K562 (cell line): ENCODE measurements at regions not wholly inside any gene's neighbourhood (a gene's known extent, or its start where the extent isn't known, plus 50 kb on each side); places are given as distances from the start of the nearest gene placed in this dataset.

Experiments used
- ATAC-seq: fragments of 200-7000 bp; cut with Tn5 transposase; 3 replicates; pipeline ENCODE4 v1.9.1; 2020; ENCODE audit warnings: moderate library complexity
- BruUV-seq: library from RNA; stranded (reverse); fragments of 400-500 nt; replicated peaks from 2 replicates; lab custom pipeline; 2021; lab: Mats Ljungman, UMichigan
- CTCF ChIA-PET: fragments of 300-600 bp; formaldehyde crosslinking; extraction: SDS; loops from one replicate; lab custom pipeline; 2021; ENCODE audit warnings: low intra/inter-chr PET ratio; lab: Yijun Ruan, JAX
- POLR2A ChIA-PET: fragments of 300-600, 350-650 bp; sonication (Branson Sonifier 250); formaldehyde crosslinking; extraction: SDS; loops from one replicate; lab custom pipeline; 2021; ENCODE audit warnings: antibody characterized with exemption, inconsistent platforms; lab: Yijun Ruan, JAX
- DNase-seq, 4 experiments: peaks; one replicate each; pipeline versions ENCODE4 v3.0.0 to v3.0.0-alpha.2; 2011 to 2018; ENCODE audit warnings: low spot score in 3 of 4, mixed read lengths in 3 of 4; ENCODE audit errors: extremely low read depth in 1 of 4
- FAIRE-seq: peaks from 2 replicates; lab custom pipeline; 2011; peaks lifted over from hg19 to GRCh38; lab: Jason Lieb, UNC
- H2AFZ ChIP-seq: 2 replicates; pipeline ENCODE4 v1.6.0; 2011; ENCODE audit warnings: low read depth, low read length, control low read depth, inconsistent platforms
- H3K27ac ChIP-seq: fragments of 200-600 bp; 3 replicates; pipeline ENCODE4 v1.8.0; 2011; ENCODE audit warnings: low read depth, mild to moderate bottlenecking, control low read depth, inconsistent platforms, low read length, moderate library complexity, mixed read lengths; ENCODE audit errors: extremely low read depth
- H3K27me3 ChIP-seq, 2 experiments: fragments of 300-600 bp in 1 of 2; 2 replicates in 1 of 2; 3 replicates in 1 of 2; pipeline versions ENCODE4 v1.6.0 to v1.8.0; 2011; ENCODE audit warnings: inconsistent platforms in 2 of 2, low read length in 2 of 2, mild to moderate bottlenecking in 1 of 2, mixed read lengths in 1 of 2, moderate library complexity in 1 of 2; ENCODE audit not compliant: control insufficient read depth in 2 of 2, insufficient read depth in 2 of 2
- H3K36me3 ChIP-seq: fragments of 300-600 bp; 3 replicates; pipeline ENCODE4 v1.8.0; 2011; ENCODE audit warnings: mild to moderate bottlenecking, low read length, inconsistent platforms; ENCODE audit not compliant: control insufficient read depth, insufficient read depth
- H3K4me1 ChIP-seq, 2 experiments: fragments of 200-600 bp in 1 of 2; replicated peaks in 1 of 2; 2 replicates in 1 of 2; 3 replicates in 1 of 2; pipeline versions ENCODE4 v1.5.1 to v1.8.0; 2011; ENCODE audit warnings: inconsistent platforms in 2 of 2, low read length in 2 of 2, mild to moderate bottlenecking in 1 of 2, mixed read lengths in 1 of 2, moderate library complexity in 1 of 2; ENCODE audit not compliant: control insufficient read depth in 2 of 2, insufficient read depth in 2 of 2
- H3K4me2 ChIP-seq: 2 replicates; pipeline ENCODE4 v1.6.1; 2011; ENCODE audit warnings: low read length, control low read depth, inconsistent platforms, mixed read lengths; ENCODE audit not compliant: insufficient read depth
- H3K4me3 ChIP-seq: fragments of 200-600 bp; sonication (generic), shearing (Covaris generic); 2 replicates; pipeline ENCODE4 v1.5.1; 2016; ENCODE audit warnings: control low read depth, inconsistent platforms
- H3K79me2 ChIP-seq: fragments of 200-600 bp; 3 replicates; pipeline ENCODE4 v1.8.0; 2011; ENCODE audit warnings: low read length, inconsistent platforms; ENCODE audit not compliant: control insufficient read depth, insufficient read depth
- H3K9ac ChIP-seq, 2 experiments: 2 replicates each; pipeline versions ENCODE4 v1.6.0 to v1.6.1; 2011; ENCODE audit warnings: low read depth in 2 of 2, low read length in 2 of 2, control low read depth in 1 of 2, inconsistent platforms in 1 of 2, mild to moderate bottlenecking in 1 of 2, mixed read lengths in 1 of 2; ENCODE audit not compliant: insufficient read depth in 1 of 2
- H3K9me1 ChIP-seq: one replicate; pipeline ENCODE4 v1.6.0; 2011; ENCODE audit warnings: inconsistent platforms, mild to moderate bottlenecking, low read length, moderate library complexity; ENCODE audit not compliant: control insufficient read depth, insufficient read depth
- H3K9me3 ChIP-seq: replicated peaks from 2 replicates; pipeline ENCODE4 v1.5.1; 2011; ENCODE audit warnings: low read depth, low read length, inconsistent platforms; ENCODE audit not compliant: control insufficient read depth, insufficient read depth
- H4K20me1 ChIP-seq: replicated peaks from 2 replicates; pipeline ENCODE4 v1.6.1; 2011; ENCODE audit warnings: low read length, inconsistent platforms, mixed read lengths; ENCODE audit not compliant: control insufficient read depth, insufficient read depth
- ATF3 ChIP-seq, 2 experiments: fragments of 450-650 bp in 1 of 2; sonication (generic) in 1 of 2; formaldehyde crosslinking in 1 of 2; IDR thresholded peaks in 1 of 2; conservative IDR thresholded peaks in 1 of 2; 2 replicates each; pipeline versions ENCODE4 v1.6.1 to v1.8.1; 2016 to 2023; ENCODE audit warnings: mild to moderate bottlenecking in 2 of 2, moderate library complexity in 2 of 2, inconsistent platforms in 1 of 2, missing genetic modification reagents in 1 of 2
- BCL6 ChIP-seq: fragments of 250-450 bp; sonication (Bioruptor Pico); IDR thresholded peaks from 2 replicates; pipeline ENCODE4 v1.4.0; 2020
- C11orf30 ChIP-seq: fragments of 450-650 bp; IDR thresholded peaks from 2 replicates; pipeline ENCODE4 v1.6.1; 2016; ENCODE audit warnings: low read depth, mild to moderate bottlenecking
- CTBP1 ChIP-seq: fragments of 450-650 bp; IDR thresholded peaks from 2 replicates; pipeline ENCODE4 v1.6.1; 2016; ENCODE audit warnings: borderline replicate concordance
- DPF2 ChIP-seq: fragments of 450-650 bp; IDR thresholded peaks from 2 replicates; pipeline ENCODE4 v1.6.1; 2016
- MCM7 ChIP-seq, 2 experiments: fragments of 450-650 bp; IDR thresholded peaks; 2 replicates each; pipeline ENCODE4 v1.6.1; 2016 to 2018
- NFE2 ChIP-seq: IDR thresholded peaks from 2 replicates; pipeline ENCODE4 v1.6.1; 2014; ENCODE audit warnings: antibody characterized with exemption, low read depth
- OTX1 ChIP-seq: fragments of 450-650 bp; formaldehyde crosslinking; IDR thresholded peaks from 2 replicates; pipeline ENCODE4 v1.4.0; 2022; ENCODE audit warnings: mild to moderate bottlenecking
- POU5F1 ChIP-seq: fragments of 150-350 bp; IDR thresholded peaks from 2 replicates; pipeline ENCODE4 v1.6.1; 2014; ENCODE audit warnings: borderline replicate concordance, low read length, low read depth, mild to moderate bottlenecking; ENCODE audit not compliant: partially characterized antibody
- PRPF4 ChIP-seq: fragments of 200-400 bp; formaldehyde crosslinking; IDR thresholded peaks from one replicate; pipeline ENCODE4 v1.6.1; 2017; ENCODE audit warnings: low read length, low read depth, mild to moderate bottlenecking; ENCODE audit not compliant: insufficient read depth, poor library complexity, severe bottlenecking
- RUNX1 ChIP-seq: sonication (generic); IDR thresholded peaks from 2 replicates; pipeline ENCODE4 v1.6.1; 2016; ENCODE audit warnings: antibody characterized with exemption, low read depth
- SAFB ChIP-seq: fragments of 200-400 bp; formaldehyde crosslinking; IDR thresholded peaks from 2 replicates; pipeline ENCODE4 v1.6.1; 2017; ENCODE audit warnings: low read depth, low read length, borderline replicate concordance
- SMARCA4 ChIP-seq: fragments of 450-650 bp; IDR thresholded peaks from 2 replicates; pipeline ENCODE4 v1.6.1; 2016
- SREBF1 ChIP-seq: fragments of 150-350 bp; IDR thresholded peaks from 2 replicates; pipeline ENCODE4 v1.6.1; 2014; ENCODE audit warnings: antibody characterized with exemption, low read depth, low read length, borderline replicate concordance
- ZNF354B ChIP-seq: fragments of 250-450 bp; sonication (Bioruptor Pico); IDR thresholded peaks from 2 replicates; pipeline ENCODE4 v1.4.0; 2020
- ZNF445 ChIP-seq: fragments of 250-450 bp; sonication (Bioruptor Pico); IDR thresholded peaks from 2 replicates; pipeline ENCODE4 v1.4.0; 2020; ENCODE audit warnings: low read depth, mild to moderate bottlenecking, moderate library complexity
- ZNF551 ChIP-seq: fragments of 250-450 bp; sonication (Bioruptor Pico); IDR thresholded peaks from 2 replicates; pipeline ENCODE4 v1.5.0; 2021; ENCODE audit warnings: mild to moderate bottlenecking, moderate library complexity
- WGBS: fragments of 100-300 bp; shearing (Covaris generic); methylation state at CpG from one replicate; pipeline ENCODE4 v1.1.6; 2016; ENCODE audit warnings: low coverage, mixed read lengths; ENCODE audit not compliant: insufficient coverage; ENCODE audit errors: missing lambda C conversion rate; 5-methylcytosine and 5-hydroxymethylcytosine counted together
- in situ Hi-C: fragments of 300-500 bp; cut with MboI; formaldehyde crosslinking; loops from 4 replicates; pipeline ENCODE4 v1.15.0; 2018; ENCODE audit warnings: inconsistent platforms, mixed read lengths
- intact Hi-C: fragments of 100-400 bp; cut with micrococcal nuclease; formaldehyde crosslinking; loops from 2 replicates; pipeline ENCODE4 v1.14.2; 2022
- TF ChIP-seq, protein P1 (sequence below): fragments of 250-450 bp; sonication (Bioruptor Pico); IDR thresholded peaks from 2 replicates; pipeline ENCODE4 v1.8.0; 2021; ENCODE audit warnings: borderline replicate concordance, mild to moderate bottlenecking, moderate library complexity; ENCODE audit not compliant: poor library complexity, severe bottlenecking
- TF ChIP-seq, protein P2 (sequence below): fragments of 450-650 bp; IDR thresholded peaks from 2 replicates; pipeline ENCODE4 v1.6.1; 2018; ENCODE audit warnings: mild to moderate bottlenecking, low read depth; ENCODE audit not compliant: partially characterized antibody

- Histone ChIP-seq H3K36me3 (no peaks in the 10 kb centered on the region), H3K79me2 (no peaks in the 10 kb centered on the region), H3K27ac (no peak overlapping the region), H3K4me1 (no peaks in the 10 kb centered on the region), H3K27me3 (peaks cover 12 to 40% of the 10 kb centered on the region in 2 experiments; a peak in 3 of 5 replicates), H3K9ac (no peak overlapping the region), H2AFZ (no peak overlapping the region), H4K20me1 (no peaks in the 10 kb centered on the region), H3K9me3 (no peaks in the 10 kb centered on the region), H3K9me1 (no peaks in the 10 kb centered on the region), H3K4me3 (no peak overlapping the region), H3K4me2 (no peak overlapping the region)
- WGBS, result 0% methylated on average over 12 of the region's 12 CpGs
- TF ChIP-seq ZNF551 (CRISPR knock-in tag), result no peak
- no peak for TF ChIP-seq SREBF1
- TF ChIP-seq, protein P1, sequence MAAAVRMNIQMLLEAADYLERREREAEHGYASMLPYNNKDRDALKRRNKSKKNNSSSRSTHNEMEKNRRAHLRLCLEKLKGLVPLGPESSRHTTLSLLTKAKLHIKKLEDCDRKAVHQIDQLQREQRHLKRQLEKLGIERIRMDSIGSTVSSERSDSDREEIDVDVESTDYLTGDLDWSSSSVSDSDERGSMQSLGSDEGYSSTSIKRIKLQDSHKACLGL, result no peak
- TF ChIP-seq OTX1 (CRISPR knock-in tag), result no peak
- TF ChIP-seq, protein P2, sequence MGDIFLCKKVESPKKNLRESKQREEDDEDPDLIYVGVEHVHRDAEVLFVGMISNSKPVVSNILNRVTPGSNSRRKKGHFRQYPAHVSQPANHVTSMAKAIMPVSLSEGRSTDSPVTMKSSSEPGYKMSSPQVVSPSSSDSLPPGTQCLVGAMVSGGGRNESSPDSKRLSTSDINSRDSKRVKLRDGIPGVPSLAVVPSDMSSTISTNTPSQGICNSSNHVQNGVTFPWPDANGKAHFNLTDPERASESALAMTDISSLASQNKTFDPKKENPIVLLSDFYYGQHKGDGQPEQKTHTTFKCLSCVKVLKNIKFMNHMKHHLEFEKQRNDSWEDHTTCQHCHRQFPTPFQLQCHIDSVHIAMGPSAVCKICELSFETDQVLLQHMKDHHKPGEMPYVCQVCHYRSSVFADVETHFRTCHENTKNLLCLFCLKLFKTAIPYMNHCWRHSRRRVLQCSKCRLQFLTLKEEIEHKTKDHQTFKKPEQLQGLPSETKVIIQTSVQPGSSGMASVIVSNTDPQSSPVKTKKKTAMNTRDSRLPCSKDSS, result no peak
- no peak for TF ChIP-seq DPF2
- TF ChIP-seq SAFB, result no peak
- no peak for TF ChIP-seq ZNF445 (CRISPR knock-in tag)
- no peak for TF ChIP-seq PRPF4
- no peak for TF ChIP-seq SMARCA4
- no peak for TF ChIP-seq MCM7 (IDR thresholded peaks at IDR 0.05)
- TF ChIP-seq ATF3 (IDR thresholded peaks at IDR 0.05), result no peak
- TF ChIP-seq ATF3 (CRISPR knock-in tag; conservative IDR thresholded peaks at IDR 0.05), result no peak
- no peak for TF ChIP-seq C11orf30
- TF ChIP-seq BCL6 (CRISPR knock-in tag), result no peak
- TF ChIP-seq NFE2, result no peak
- TF ChIP-seq CTBP1, result no peak
- TF ChIP-seq RUNX1, result no peak
- no peak for TF ChIP-seq ZNF354B (CRISPR knock-in tag)
- TF ChIP-seq POU5F1, result no peak
- in situ Hi-C loops (no loop called here), intact Hi-C loops (no loop called here)
- ATAC-seq, result no peak
- ChIA-PET CTCF (no interaction called here), POLR2A (no interaction called here)
- no TSS peak for BruUV-seq
- no peak for FAIRE-seq
- no peak for DNase-seq
Observed at GRCh38 chr7:155979994-155980393, 167.7 kb upstream of the SHH start.
